ENCODE measurements at regions not wholly inside any gene's neighbourhood (a gene's known extent, or its start where the extent isn't known, plus 50 kb on each side); places are given as distances from the start of the nearest gene placed in this dataset.

DNA sequence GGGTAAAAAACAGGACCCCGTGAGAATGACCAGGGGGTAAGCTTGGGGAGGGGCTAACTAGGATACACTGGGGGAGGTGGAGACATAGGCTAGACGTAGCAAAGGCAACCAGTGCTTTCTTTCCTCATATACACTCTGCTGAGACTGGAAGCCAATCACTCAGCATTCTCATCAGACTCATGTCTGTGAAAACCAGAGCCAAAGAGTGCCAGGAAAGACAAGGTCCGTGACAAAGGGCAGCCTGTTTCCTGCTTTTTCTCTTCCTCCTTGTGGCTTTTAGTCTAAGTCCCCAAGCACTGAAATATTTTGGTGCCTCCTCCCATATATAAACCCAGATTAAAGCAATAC lies 97.9 kb upstream of the NEDD9 start:
- TF ChIP-seq MAZ (IDR thresholded peaks at IDR 0.05; ENCODE audit: borderline replicate concordance, low read depth, low read length) (no peak), CEBPB (IDR thresholded peaks at IDR 0.05; ENCODE audit: low read depth, low read length) (no peak), RFX5 (IDR thresholded peaks at IDR 0.05; ENCODE audit: low read depth, low read length) (no peak), RAD21 (IDR thresholded peaks at IDR 0.05; ENCODE audit: low read length) (no peak), MAFK (IDR thresholded peaks at IDR 0.05; ENCODE audit: low read depth, low read length) (no peak), SMC3 (IDR thresholded peaks at IDR 0.05; ENCODE audit: low read depth, low read length) (no peak), FOS (IDR thresholded peaks at IDR 0.05; ENCODE audit: low read depth, low read length) (no peak), POLR2A (IDR thresholded peaks at IDR 0.05; ENCODE audit: low read depth, low read length) (no peak), MXI1 (IDR thresholded peaks at IDR 0.05; ENCODE audit: borderline replicate concordance, low read depth, low read length) (no peak)
- TF ChIP-seq, protein P1, sequence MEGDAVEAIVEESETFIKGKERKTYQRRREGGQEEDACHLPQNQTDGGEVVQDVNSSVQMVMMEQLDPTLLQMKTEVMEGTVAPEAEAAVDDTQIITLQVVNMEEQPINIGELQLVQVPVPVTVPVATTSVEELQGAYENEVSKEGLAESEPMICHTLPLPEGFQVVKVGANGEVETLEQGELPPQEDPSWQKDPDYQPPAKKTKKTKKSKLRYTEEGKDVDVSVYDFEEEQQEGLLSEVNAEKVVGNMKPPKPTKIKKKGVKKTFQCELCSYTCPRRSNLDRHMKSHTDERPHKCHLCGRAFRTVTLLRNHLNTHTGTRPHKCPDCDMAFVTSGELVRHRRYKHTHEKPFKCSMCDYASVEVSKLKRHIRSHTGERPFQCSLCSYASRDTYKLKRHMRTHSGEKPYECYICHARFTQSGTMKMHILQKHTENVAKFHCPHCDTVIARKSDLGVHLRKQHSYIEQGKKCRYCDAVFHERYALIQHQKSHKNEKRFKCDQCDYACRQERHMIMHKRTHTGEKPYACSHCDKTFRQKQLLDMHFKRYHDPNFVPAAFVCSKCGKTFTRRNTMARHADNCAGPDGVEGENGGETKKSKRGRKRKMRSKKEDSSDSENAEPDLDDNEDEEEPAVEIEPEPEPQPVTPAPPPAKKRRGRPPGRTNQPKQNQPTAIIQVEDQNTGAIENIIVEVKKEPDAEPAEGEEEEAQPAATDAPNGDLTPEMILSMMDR (conservative IDR thresholded peaks at IDR 0.05; ENCODE audit: low read depth, low read length) = no peak
- TF ChIP-seq, protein P2, sequence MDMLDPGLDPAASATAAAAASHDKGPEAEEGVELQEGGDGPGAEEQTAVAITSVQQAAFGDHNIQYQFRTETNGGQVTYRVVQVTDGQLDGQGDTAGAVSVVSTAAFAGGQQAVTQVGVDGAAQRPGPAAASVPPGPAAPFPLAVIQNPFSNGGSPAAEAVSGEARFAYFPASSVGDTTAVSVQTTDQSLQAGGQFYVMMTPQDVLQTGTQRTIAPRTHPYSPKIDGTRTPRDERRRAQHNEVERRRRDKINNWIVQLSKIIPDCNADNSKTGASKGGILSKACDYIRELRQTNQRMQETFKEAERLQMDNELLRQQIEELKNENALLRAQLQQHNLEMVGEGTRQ (IDR thresholded peaks at IDR 0.05; ENCODE audit: low read depth, low read length) = no peak
- TF ChIP-seq, protein P3, sequence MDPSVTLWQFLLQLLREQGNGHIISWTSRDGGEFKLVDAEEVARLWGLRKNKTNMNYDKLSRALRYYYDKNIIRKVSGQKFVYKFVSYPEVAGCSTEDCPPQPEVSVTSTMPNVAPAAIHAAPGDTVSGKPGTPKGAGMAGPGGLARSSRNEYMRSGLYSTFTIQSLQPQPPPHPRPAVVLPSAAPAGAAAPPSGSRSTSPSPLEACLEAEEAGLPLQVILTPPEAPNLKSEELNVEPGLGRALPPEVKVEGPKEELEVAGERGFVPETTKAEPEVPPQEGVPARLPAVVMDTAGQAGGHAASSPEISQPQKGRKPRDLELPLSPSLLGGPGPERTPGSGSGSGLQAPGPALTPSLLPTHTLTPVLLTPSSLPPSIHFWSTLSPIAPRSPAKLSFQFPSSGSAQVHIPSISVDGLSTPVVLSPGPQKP (IDR thresholded peaks at IDR 0.05; ENCODE audit: borderline replicate concordance, low read depth, low read length) = no peak
